H9 (cell line): ENCODE measurements at regions not wholly inside any gene's neighbourhood (a gene's known extent, or its start where the extent isn't known, plus 50 kb on each side); places are given as distances from the start of the nearest gene placed in this dataset.

Experiments used
- DNase-seq: peaks from one replicate; pipeline ENCODE4 v3.0.0-alpha.2; 2017
- H2AFZ ChIP-seq: one replicate; pipeline ENCODE4 v1.6.1; 2013; ENCODE audit warnings: mild to moderate bottlenecking, low read length, control low read depth, moderate library complexity
- H2AK5ac ChIP-seq: 2 replicates; pipeline ENCODE4 v1.6.1; 2013; ENCODE audit warnings: low read length, control low read depth, mixed read lengths; ENCODE audit not compliant: insufficient read length
- H2BK120ac ChIP-seq: one replicate; pipeline ENCODE4 v1.6.1; 2013; ENCODE audit warnings: low read depth, mild to moderate bottlenecking, low read length, control low read depth, inconsistent platforms; ENCODE audit not compliant: poor library complexity, severe bottlenecking
- H2BK12ac ChIP-seq: 2 replicates; pipeline ENCODE4 v1.6.1; 2013; ENCODE audit warnings: low read length, control low read depth, mixed read lengths, low read depth; ENCODE audit not compliant: insufficient read length
- H2BK15ac ChIP-seq: 2 replicates; pipeline ENCODE4 v1.6.1; 2013; ENCODE audit warnings: low read depth, low read length, control low read depth
- H2BK20ac ChIP-seq: one replicate; pipeline ENCODE4 v1.6.1; 2013; ENCODE audit warnings: low read depth, mild to moderate bottlenecking, low read length, control low read depth, inconsistent platforms; ENCODE audit not compliant: poor library complexity, severe bottlenecking
- H2BK5ac ChIP-seq: 2 replicates; pipeline ENCODE4 v1.6.1; 2013; ENCODE audit warnings: low read length, control low read depth, mixed read lengths; ENCODE audit not compliant: insufficient read length
- H3K14ac ChIP-seq: 2 replicates; pipeline ENCODE4 v1.6.1; 2013; ENCODE audit warnings: low read length, control low read depth; ENCODE audit not compliant: insufficient read depth
- H3K18ac ChIP-seq: 2 replicates; pipeline ENCODE4 v1.6.1; 2013; ENCODE audit warnings: low read depth, mild to moderate bottlenecking, mixed read lengths, low read length, control low read depth; ENCODE audit not compliant: insufficient read length
- H3K23ac ChIP-seq: 2 replicates; pipeline ENCODE4 v1.6.1; 2013; ENCODE audit warnings: low read length, control low read depth, mixed read lengths, low read depth; ENCODE audit not compliant: insufficient read length
- H3K23me2 ChIP-seq: 2 replicates; pipeline ENCODE4 v1.6.1; 2013; ENCODE audit warnings: low read depth, mild to moderate bottlenecking, mixed read lengths, low read length, control low read depth; ENCODE audit not compliant: insufficient read length, poor library complexity, severe bottlenecking
- H3K27ac ChIP-seq: 2 replicates; pipeline ENCODE4 v1.5.1; 2013; ENCODE audit warnings: low read length, control low read depth, mixed read lengths, low read depth; ENCODE audit not compliant: insufficient read length
- H3K27me3 ChIP-seq: 2 replicates; pipeline ENCODE4 v1.6.1; 2013; ENCODE audit warnings: low read length, control low read depth, inconsistent platforms; ENCODE audit not compliant: insufficient read depth
- H3K4ac ChIP-seq: 2 replicates; pipeline ENCODE4 v1.6.1; 2013; ENCODE audit warnings: low read depth, mild to moderate bottlenecking, control low read depth, inconsistent platforms, low read length, moderate library complexity
- H3K4me1 ChIP-seq: 2 replicates; pipeline ENCODE4 v1.6.1; 2013; ENCODE audit warnings: low read length, control low read depth, inconsistent platforms; ENCODE audit not compliant: insufficient read depth
- H3K4me2 ChIP-seq: 2 replicates; pipeline ENCODE4 v1.6.1; 2013; ENCODE audit warnings: low read length, control low read depth, mixed read lengths; ENCODE audit not compliant: insufficient read length, insufficient read depth
- H3K56ac ChIP-seq: 2 replicates; pipeline ENCODE4 v1.6.1; 2013; ENCODE audit warnings: low read depth, mild to moderate bottlenecking, mixed read lengths, low read length, control low read depth; ENCODE audit not compliant: insufficient read length
- H3K79me1 ChIP-seq: 2 replicates; pipeline ENCODE4 v1.6.1; 2013; ENCODE audit warnings: low read depth, mild to moderate bottlenecking, moderate library complexity, low read length, control low read depth, inconsistent platforms; ENCODE audit not compliant: insufficient read depth, poor library complexity, severe bottlenecking
- H3K79me2 ChIP-seq: 2 replicates; pipeline ENCODE4 v1.6.1; 2013; ENCODE audit warnings: low read length, control low read depth, inconsistent platforms; ENCODE audit not compliant: insufficient read depth
- H3K9ac ChIP-seq: 2 replicates; pipeline ENCODE4 v1.6.1; 2013; ENCODE audit warnings: low read length, control low read depth, mixed read lengths; ENCODE audit not compliant: insufficient read length; ENCODE audit errors: extremely low read depth
- H3K9me3 ChIP-seq: one replicate; pipeline ENCODE4 v1.6.1; 2013; ENCODE audit warnings: low read depth, low read length, inconsistent platforms; ENCODE audit not compliant: control insufficient read depth
- H3T11ph ChIP-seq: one replicate; pipeline ENCODE4 v1.6.1; 2013; ENCODE audit warnings: mild to moderate bottlenecking, low read length, control low read depth, inconsistent platforms
- H4K20me1 ChIP-seq: one replicate; pipeline ENCODE4 v1.6.1; 2013; ENCODE audit not compliant: control insufficient read depth, insufficient read length, insufficient read depth
- H4K5ac ChIP-seq: 2 replicates; pipeline ENCODE4 v1.6.1; 2013; ENCODE audit warnings: low read depth, mild to moderate bottlenecking, mixed read lengths, low read length, control low read depth; ENCODE audit not compliant: insufficient read length
- H4K8ac ChIP-seq: replicated peaks from 2 replicates; pipeline ENCODE4 v1.6.1; 2013; ENCODE audit warnings: low read length, control low read depth, mixed read lengths, low read depth; ENCODE audit not compliant: insufficient read length
- H4K91ac ChIP-seq: 2 replicates; pipeline ENCODE4 v1.6.1; 2013; ENCODE audit warnings: low read depth, mild to moderate bottlenecking, moderate library complexity, mixed read lengths, low read length, control low read depth; ENCODE audit not compliant: insufficient read length
- H3K27ac Mint-ChIP-seq, 3 experiments: 2 replicates in 2 of 3; 3 replicates in 1 of 3; pipeline ENCODE4 v1.8.0; 2020 to 2021; ENCODE audit warnings: mixed read lengths in 3 of 3, mild to moderate bottlenecking in 1 of 3, moderate library complexity in 1 of 3
- H3K27me3 Mint-ChIP-seq: 2 replicates; pipeline ENCODE4 v1.8.0; 2021; ENCODE audit warnings: low read depth, mild to moderate bottlenecking, moderate library complexity, mixed read lengths
- H3K36me3 Mint-ChIP-seq, 3 experiments: 2 replicates in 2 of 3; 3 replicates in 1 of 3; pipeline ENCODE4 v1.8.0; 2020 to 2021; ENCODE audit warnings: low read depth in 3 of 3, mixed read lengths in 3 of 3; ENCODE audit not compliant: insufficient read depth in 1 of 3
- H3K4me1 Mint-ChIP-seq, 2 experiments: 2 replicates each; pipeline ENCODE4 v1.8.0; 2020; ENCODE audit warnings: mixed read lengths in 2 of 2
- H3K4me3 Mint-ChIP-seq, 2 experiments: 2 replicates in 1 of 2; 3 replicates in 1 of 2; pipeline ENCODE4 v1.8.0; 2020 to 2021; ENCODE audit warnings: mild to moderate bottlenecking in 2 of 2, mixed read lengths in 2 of 2, moderate library complexity in 1 of 2
- H3K9me3 Mint-ChIP-seq, 2 experiments: 2 replicates in 1 of 2; 3 replicates in 1 of 2; pipeline ENCODE4 v1.8.0; 2020; ENCODE audit warnings: mild to moderate bottlenecking in 2 of 2, mixed read lengths in 2 of 2, moderate library complexity in 1 of 2
- WGBS: extraction: QIAGEN DNeasy Blood & Tissue Kit; methylation state at CpG from one replicate; pipeline ENCODE4 v1.1.7; 2013; ENCODE audit warnings: missing lambda C conversion rate, low lambda C conversion rate, mixed read lengths; ENCODE audit not compliant: insufficient read length; ENCODE audit errors: extremely low coverage; 5-methylcytosine and 5-hydroxymethylcytosine counted together
- TF ChIP-seq, protein P1 (sequence below): fragments of 200-600 bp; sonication (generic); conservative IDR thresholded peaks from 3 replicates; pipeline ENCODE4 v1.8.0; 2021; ENCODE audit warnings: antibody characterized with exemption, mild to moderate bottlenecking

GRCh38 chr3:107001635-107002034 lies 375.6 kb upstream of the CCDC54 start:
- H3K9ac ChIP-seq, result no peak overlapping the region
- H3K4me3 Mint-ChIP-seq, result no peak overlapping the region
- no peak overlapping the region for H3K56ac ChIP-seq
- no peaks in the 10 kb centered on the region for H3K4me1 ChIP-seq
- no CpG with 5 or more reads among the region's 2 CpGs for WGBS
- H3T11ph ChIP-seq, result no peak overlapping the region
- no peak overlapping the region for H4K91ac ChIP-seq
- H3K9me3 Mint-ChIP-seq, result peaks cover 21 to 22% of the 10 kb centered on the region in 2 experiments
- H3K36me3 Mint-ChIP-seq, result peaks cover 23 to 52% (median 29%) of the 10 kb centered on the region in 3 experiments
- no peak overlapping the region for H3K4me2 ChIP-seq
- H3K14ac ChIP-seq, result no peak overlapping the region
- no peak overlapping the region for H2AK5ac ChIP-seq
- H3K27ac Mint-ChIP-seq, result no peak overlapping the region; a peak in 2 of 7 replicates
- H2BK5ac ChIP-seq, result no peak overlapping the region
- no peak overlapping the region for H2BK12ac ChIP-seq
- H3K23me2 ChIP-seq, result no peaks in the 10 kb centered on the region
- H3K79me1 ChIP-seq, result no peaks in the 10 kb centered on the region
- TF ChIP-seq, protein P1, sequence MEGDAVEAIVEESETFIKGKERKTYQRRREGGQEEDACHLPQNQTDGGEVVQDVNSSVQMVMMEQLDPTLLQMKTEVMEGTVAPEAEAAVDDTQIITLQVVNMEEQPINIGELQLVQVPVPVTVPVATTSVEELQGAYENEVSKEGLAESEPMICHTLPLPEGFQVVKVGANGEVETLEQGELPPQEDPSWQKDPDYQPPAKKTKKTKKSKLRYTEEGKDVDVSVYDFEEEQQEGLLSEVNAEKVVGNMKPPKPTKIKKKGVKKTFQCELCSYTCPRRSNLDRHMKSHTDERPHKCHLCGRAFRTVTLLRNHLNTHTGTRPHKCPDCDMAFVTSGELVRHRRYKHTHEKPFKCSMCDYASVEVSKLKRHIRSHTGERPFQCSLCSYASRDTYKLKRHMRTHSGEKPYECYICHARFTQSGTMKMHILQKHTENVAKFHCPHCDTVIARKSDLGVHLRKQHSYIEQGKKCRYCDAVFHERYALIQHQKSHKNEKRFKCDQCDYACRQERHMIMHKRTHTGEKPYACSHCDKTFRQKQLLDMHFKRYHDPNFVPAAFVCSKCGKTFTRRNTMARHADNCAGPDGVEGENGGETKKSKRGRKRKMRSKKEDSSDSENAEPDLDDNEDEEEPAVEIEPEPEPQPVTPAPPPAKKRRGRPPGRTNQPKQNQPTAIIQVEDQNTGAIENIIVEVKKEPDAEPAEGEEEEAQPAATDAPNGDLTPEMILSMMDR, result no peak
- H2BK15ac ChIP-seq, result no peak overlapping the region
- no peaks in the 10 kb centered on the region for H3K9me3 ChIP-seq
- no peak overlapping the region for H2BK20ac ChIP-seq
- no peak overlapping the region for H2BK120ac ChIP-seq
- H3K79me2 ChIP-seq, result no peaks in the 10 kb centered on the region
- H2AFZ ChIP-seq, result no peak overlapping the region
- H3K27me3 ChIP-seq, result no peaks in the 10 kb centered on the region
- no peaks in the 10 kb centered on the region for H4K20me1 ChIP-seq
- H3K4me1 Mint-ChIP-seq, result peaks cover 18% of the 10 kb centered on the region in 2 experiments
- H3K23ac ChIP-seq, result no peak overlapping the region
- no peak overlapping the region for H3K4ac ChIP-seq
- no peak overlapping the region for H4K8ac ChIP-seq
- DNase-seq, result no peak
- H3K27ac ChIP-seq, result no peak overlapping the region
- no peak overlapping the region for H4K5ac ChIP-seq
- no peaks in the 10 kb centered on the region for H3K27me3 Mint-ChIP-seq
- H3K18ac ChIP-seq, result no peak overlapping the region
